Peyer's patch (tissue), 4 donors: ENCODE measurements at regions not wholly inside any gene's neighbourhood (a gene's known extent, or its start where the extent isn't known, plus 50 kb on each side); places are given as distances from the start of the nearest gene placed in this dataset.

ENCODE experiments used
- DNase-seq, 3 donors: peaks; one replicate each; pipeline ENCODE4 v3.0.0-alpha.2; 2017 to 2019
- H3K27ac ChIP-seq, 4 donors: fragments of 200-600 bp; sonication (generic); one replicate each; pipeline ENCODE4 v1.5.1; 2016 to 2019
- H3K27me3 ChIP-seq, 2 donors: fragments of 200-600 bp; sonication (generic); one replicate each; pipeline ENCODE4 v1.5.1; 2019
- H3K36me3 ChIP-seq, 3 donors: fragments of 200-600 bp; sonication (generic); one replicate each; pipeline ENCODE4 v1.5.1; 2016 to 2019
- H3K4me1 ChIP-seq, 4 donors: fragments of 200-600 bp; sonication (generic); one replicate each; pipeline ENCODE4 v1.5.1; 2016 to 2019
- H3K4me3 ChIP-seq, 4 donors: fragments of 200-600 bp; sonication (generic); 1 replicate in 3 of 4; 2 replicates in 1 of 4; pipeline ENCODE4 v1.5.1; 2016 to 2019; ENCODE audit warnings: mild to moderate bottlenecking in 1 of 4
- H3K9me3 ChIP-seq, 4 donors: fragments of 200-600 bp; sonication (generic); one replicate each; pipeline ENCODE4 v1.5.1; 2016 to 2019; ENCODE audit warnings: mild to moderate bottlenecking in 1 of 4
- POLR2A ChIP-seq, 2 donors: fragments of 450-650 bp; IDR thresholded peaks; one replicate each; pipeline ENCODE4 v1.5.1; 2017; ENCODE audit warnings: antibody characterized with exemption in 2 of 2, mild to moderate bottlenecking in 2 of 2, moderate library complexity in 2 of 2
- TF ChIP-seq, protein P1 (sequence below), 6 experiments: fragments of 450-650 bp in 4 of 6; fragments of 200-600 bp in 2 of 6; sonication (generic) in 1 of 6; IDR thresholded peaks; one replicate each; pipeline ENCODE4 v1.5.1; 2017 to 2019; ENCODE audit warnings: antibody characterized with exemption in 6 of 6, mild to moderate bottlenecking in 3 of 6, moderate library complexity in 1 of 6

DNA sequence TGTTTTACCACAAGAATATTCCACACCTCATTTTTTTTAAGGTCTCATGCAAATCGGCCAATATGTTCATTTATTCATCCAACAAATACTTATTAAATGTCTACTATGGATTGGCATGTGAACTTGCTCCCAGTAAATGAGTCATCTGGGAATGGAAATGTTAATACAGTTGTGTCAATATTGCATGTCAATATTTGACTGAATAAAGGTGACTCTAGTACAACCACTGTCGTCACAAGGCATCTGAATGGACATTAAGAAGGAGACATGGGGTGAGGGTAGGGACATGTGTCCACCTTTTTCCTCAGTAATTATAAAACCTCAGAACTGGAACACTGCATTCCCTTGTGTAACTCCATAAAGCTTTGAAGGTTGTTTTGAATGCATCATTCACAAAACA lies 365.4 kb downstream of the ADCYAP1 start:
- TF ChIP-seq, protein P1, sequence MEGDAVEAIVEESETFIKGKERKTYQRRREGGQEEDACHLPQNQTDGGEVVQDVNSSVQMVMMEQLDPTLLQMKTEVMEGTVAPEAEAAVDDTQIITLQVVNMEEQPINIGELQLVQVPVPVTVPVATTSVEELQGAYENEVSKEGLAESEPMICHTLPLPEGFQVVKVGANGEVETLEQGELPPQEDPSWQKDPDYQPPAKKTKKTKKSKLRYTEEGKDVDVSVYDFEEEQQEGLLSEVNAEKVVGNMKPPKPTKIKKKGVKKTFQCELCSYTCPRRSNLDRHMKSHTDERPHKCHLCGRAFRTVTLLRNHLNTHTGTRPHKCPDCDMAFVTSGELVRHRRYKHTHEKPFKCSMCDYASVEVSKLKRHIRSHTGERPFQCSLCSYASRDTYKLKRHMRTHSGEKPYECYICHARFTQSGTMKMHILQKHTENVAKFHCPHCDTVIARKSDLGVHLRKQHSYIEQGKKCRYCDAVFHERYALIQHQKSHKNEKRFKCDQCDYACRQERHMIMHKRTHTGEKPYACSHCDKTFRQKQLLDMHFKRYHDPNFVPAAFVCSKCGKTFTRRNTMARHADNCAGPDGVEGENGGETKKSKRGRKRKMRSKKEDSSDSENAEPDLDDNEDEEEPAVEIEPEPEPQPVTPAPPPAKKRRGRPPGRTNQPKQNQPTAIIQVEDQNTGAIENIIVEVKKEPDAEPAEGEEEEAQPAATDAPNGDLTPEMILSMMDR (IDR thresholded peaks at IDR 0.05), result no peak
- no peak for TF ChIP-seq POLR2A (IDR thresholded peaks at IDR 0.05)
- Histone ChIP-seq H3K27ac (no peak overlapping the region), H3K4me3 (no peak overlapping the region), H3K27me3 (no peaks in the 10 kb centered on the region), H3K9me3 (no peaks in the 10 kb centered on the region), H3K4me1 (no peaks in the 10 kb centered on the region), H3K36me3 (no peaks in the 10 kb centered on the region)
- DNase-seq, result no peak

DNA sequence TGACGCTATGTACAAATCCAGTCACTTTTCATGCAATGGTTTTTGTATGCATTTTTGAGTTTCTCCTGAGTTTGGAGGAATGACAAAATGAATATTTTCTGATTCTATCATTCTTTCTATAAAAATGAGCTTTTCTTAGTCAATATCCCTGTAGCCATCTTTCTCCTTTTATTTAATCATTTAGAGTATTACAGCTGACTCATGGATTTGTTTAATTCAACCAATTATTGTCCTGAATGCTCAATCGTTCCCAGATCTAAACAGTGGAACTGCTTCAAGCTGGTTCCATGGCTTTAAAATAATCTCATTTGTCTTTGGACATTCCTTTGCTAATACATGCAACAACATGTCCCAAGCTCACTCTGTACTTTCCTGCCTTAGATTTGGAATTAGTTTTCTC lies 368.8 kb downstream of the ADCYAP1 start:
- no peak for DNase-seq
- H3K36me3 ChIP-seq, result no peaks in the 10 kb centered on the region
- TF ChIP-seq POLR2A (IDR thresholded peaks at IDR 0.05), result no peak
- TF ChIP-seq, protein P1 (IDR thresholded peaks at IDR 0.05), result no peak
- H3K27me3 ChIP-seq, result no peaks in the 10 kb centered on the region
- H3K4me3 ChIP-seq, result no peak overlapping the region
- no peak overlapping the region for H3K27ac ChIP-seq
- H3K4me1 ChIP-seq, result no peaks in the 10 kb centered on the region
- H3K9me3 ChIP-seq, result no peaks in the 10 kb centered on the region

DNA sequence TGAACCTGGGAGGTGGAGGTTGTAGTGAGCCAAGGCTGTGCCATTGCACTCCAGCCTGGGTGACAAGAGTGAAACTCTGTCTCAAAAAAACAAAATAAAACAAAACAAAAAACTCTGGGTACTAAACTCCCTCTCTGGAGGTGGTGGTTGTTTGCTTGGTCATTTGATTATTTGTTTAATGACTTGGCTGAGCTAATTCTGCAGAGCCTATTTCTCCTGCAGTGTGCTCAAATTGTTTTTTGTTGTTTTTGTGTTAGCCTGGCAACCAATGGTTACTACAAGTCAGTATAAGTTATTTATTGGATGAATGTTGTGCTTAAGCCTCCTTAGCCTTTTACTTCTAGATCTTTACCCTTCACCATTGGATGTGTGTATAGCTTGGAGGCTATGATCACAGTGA lies 387.5 kb downstream of the ADCYAP1 start:
- no peaks in the 10 kb centered on the region for H3K4me1 ChIP-seq
- H3K9me3 ChIP-seq, result peaks cover 0 to 2% (median 0%) of the 10 kb centered on the region in 4 donors
- no peak overlapping the region for H3K27ac ChIP-seq
- no peak for DNase-seq
- no peaks in the 10 kb centered on the region for H3K27me3 ChIP-seq
- no peaks in the 10 kb centered on the region for H3K36me3 ChIP-seq
- H3K4me3 ChIP-seq, result no peak overlapping the region
- TF ChIP-seq POLR2A (IDR thresholded peaks at IDR 0.05), result no peak
- TF ChIP-seq, protein P1 (IDR thresholded peaks at IDR 0.05), result no peak

DNA sequence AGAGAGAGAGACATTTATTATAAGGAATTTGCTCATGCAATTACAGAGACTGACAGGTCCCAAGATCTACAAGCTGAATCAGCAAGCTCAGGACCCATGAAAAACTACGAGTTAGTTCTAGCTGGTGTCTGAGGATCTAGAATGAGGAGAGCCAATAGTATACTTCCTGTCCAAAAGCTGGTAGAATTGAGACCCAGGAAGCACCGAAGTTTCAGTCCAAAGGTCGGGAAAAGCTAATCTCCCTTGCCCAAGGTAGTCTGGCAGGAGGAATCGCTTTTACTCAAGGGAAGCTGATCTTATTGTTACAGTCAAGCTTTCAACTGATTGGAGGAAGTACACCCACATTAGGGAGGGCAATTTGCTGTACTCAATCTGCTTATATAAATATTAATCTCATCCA lies 389.6 kb downstream of the ADCYAP1 start:
- Histone ChIP-seq H3K27ac (no peak overlapping the region), H3K4me3 (no peak overlapping the region), H3K9me3 (peaks cover 0 to 2% (median 0%) of the 10 kb centered on the region in 4 donors), H3K27me3 (no peaks in the 10 kb centered on the region), H3K4me1 (no peaks in the 10 kb centered on the region), H3K36me3 (no peaks in the 10 kb centered on the region)
- TF ChIP-seq, protein P1 (IDR thresholded peaks at IDR 0.05), result no peak
- TF ChIP-seq POLR2A (IDR thresholded peaks at IDR 0.05), result no peak
- no peak for DNase-seq

DNA sequence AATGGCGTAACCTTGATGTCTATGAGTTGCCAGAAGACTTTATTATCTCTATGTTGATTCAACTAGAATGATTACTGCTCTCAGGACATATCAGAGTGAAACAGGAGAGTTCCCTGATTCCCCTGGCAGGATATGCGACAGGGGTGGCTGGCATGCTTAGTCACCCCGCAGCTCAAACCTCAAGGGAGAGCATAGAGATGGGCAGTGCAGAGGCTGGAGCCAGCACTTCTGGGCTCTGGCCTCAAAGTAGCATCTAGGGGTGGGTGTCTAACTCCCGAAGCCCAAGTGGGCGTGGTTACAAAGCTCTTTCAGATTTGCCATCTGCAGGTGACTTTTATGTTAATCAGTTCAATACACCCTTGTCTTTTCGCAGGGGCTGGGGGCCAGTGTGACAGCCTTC lies 391.6 kb downstream of the ADCYAP1 start:
- no peak for TF ChIP-seq POLR2A (IDR thresholded peaks at IDR 0.05)
- TF ChIP-seq, protein P1 (IDR thresholded peaks at IDR 0.05), result no peak
- H3K36me3 ChIP-seq, result no peaks in the 10 kb centered on the region
- no peaks in the 10 kb centered on the region for H3K4me1 ChIP-seq
- DNase-seq, result no peak
- H3K9me3 ChIP-seq, result peaks cover 0 to 2% (median 0%) of the 10 kb centered on the region in 4 donors
- no peak overlapping the region for H3K27ac ChIP-seq
- H3K27me3 ChIP-seq, result no peaks in the 10 kb centered on the region
- no peak overlapping the region for H3K4me3 ChIP-seq

DNA sequence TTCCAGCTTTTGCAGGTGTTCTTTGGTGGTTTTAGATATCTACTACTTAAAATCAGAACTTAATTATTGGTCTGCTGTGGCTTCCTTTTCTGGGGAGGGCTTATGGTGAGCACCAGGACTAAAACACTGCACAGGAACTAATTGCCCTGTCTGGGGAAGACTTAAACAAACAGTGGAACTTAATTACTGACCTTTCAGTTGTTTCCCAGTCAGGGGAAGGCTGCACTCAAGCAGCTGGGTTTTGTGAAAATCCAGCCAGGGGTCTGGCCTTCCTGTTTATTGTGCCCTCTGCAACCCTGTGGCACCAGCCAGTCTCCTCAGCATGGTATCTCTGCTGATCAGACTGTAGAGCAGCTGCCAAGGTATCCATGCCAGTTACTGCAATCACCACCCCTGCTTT lies 398.2 kb downstream of the ADCYAP1 start:
- H3K4me1 ChIP-seq, result no peaks in the 10 kb centered on the region
- H3K27ac ChIP-seq, result no peak overlapping the region
- DNase-seq, result no peak
- no peaks in the 10 kb centered on the region for H3K36me3 ChIP-seq
- H3K27me3 ChIP-seq, result no peaks in the 10 kb centered on the region
- no peaks in the 10 kb centered on the region for H3K9me3 ChIP-seq
- no peak for TF ChIP-seq POLR2A (IDR thresholded peaks at IDR 0.05)
- TF ChIP-seq, protein P1 (IDR thresholded peaks at IDR 0.05), result no peak
- no peak overlapping the region for H3K4me3 ChIP-seq
